ENCODE measurements at regions not wholly inside any gene's neighbourhood (a gene's known extent, or its start where the extent isn't known, plus 50 kb on each side); places are given as distances from the start of the nearest gene placed in this dataset.

DNA sequence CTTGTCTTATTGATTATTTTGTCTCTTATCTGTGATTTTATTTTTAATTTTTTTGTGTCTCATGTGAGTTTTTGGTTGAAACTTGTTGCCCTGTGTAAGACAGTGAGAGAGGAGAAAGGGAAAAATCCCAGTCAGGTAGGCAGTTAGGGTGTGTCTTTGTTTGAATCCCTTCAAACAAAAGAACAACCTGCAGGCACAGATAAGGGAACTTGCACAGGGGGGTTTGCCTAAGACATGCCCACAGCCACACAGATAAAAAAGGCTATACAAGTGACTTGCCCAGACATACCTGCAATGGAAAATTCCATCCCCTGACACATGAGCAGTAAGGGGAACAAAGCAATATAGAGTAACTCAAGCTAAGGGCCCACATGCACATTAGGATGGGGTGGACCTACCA, 127.8 kb upstream of the PLET1 start:
- Mint-ChIP-seq H3K9me3 (peaks cover 34% of the 10 kb centered on the region), H3K27me3 (ENCODE audit: low read depth) (peaks cover 14% of the 10 kb centered on the region), H3K4me3 (no peak overlapping the region), H3K27ac (no peak overlapping the region), H3K4me1 (no peaks in the 10 kb centered on the region), H3K36me3 (peaks cover 3% of the 10 kb centered on the region)
- TF ChIP-seq, protein P1, sequence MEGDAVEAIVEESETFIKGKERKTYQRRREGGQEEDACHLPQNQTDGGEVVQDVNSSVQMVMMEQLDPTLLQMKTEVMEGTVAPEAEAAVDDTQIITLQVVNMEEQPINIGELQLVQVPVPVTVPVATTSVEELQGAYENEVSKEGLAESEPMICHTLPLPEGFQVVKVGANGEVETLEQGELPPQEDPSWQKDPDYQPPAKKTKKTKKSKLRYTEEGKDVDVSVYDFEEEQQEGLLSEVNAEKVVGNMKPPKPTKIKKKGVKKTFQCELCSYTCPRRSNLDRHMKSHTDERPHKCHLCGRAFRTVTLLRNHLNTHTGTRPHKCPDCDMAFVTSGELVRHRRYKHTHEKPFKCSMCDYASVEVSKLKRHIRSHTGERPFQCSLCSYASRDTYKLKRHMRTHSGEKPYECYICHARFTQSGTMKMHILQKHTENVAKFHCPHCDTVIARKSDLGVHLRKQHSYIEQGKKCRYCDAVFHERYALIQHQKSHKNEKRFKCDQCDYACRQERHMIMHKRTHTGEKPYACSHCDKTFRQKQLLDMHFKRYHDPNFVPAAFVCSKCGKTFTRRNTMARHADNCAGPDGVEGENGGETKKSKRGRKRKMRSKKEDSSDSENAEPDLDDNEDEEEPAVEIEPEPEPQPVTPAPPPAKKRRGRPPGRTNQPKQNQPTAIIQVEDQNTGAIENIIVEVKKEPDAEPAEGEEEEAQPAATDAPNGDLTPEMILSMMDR (IDR thresholded peaks at IDR 0.05; ENCODE audit: unreplicated experiment), result no peak
- DNase-seq (ENCODE audit: low spot score in 2 of 2, unreplicated experiment in 2 of 2), result no peak

GRCh38 chr11:112391086-112391485, 130.4 kb upstream of the PLET1 start:
- no peak overlapping the region for H3K27ac Mint-ChIP-seq
- peaks cover 14% of the 10 kb centered on the region for H3K27me3 Mint-ChIP-seq (ENCODE audit: low read depth)
- H3K36me3 Mint-ChIP-seq, result peaks cover 3% of the 10 kb centered on the region
- H3K9me3 Mint-ChIP-seq, result peaks cover 24% of the 10 kb centered on the region
- TF ChIP-seq, protein P1 (IDR thresholded peaks at IDR 0.05; ENCODE audit: unreplicated experiment), result no peak
- no peak overlapping the region for H3K4me3 Mint-ChIP-seq
- H3K4me1 Mint-ChIP-seq, result peaks cover 9% of the 10 kb centered on the region
- DNase-seq (ENCODE audit: low spot score in 2 of 2, unreplicated experiment in 2 of 2), result no peak

DNA sequence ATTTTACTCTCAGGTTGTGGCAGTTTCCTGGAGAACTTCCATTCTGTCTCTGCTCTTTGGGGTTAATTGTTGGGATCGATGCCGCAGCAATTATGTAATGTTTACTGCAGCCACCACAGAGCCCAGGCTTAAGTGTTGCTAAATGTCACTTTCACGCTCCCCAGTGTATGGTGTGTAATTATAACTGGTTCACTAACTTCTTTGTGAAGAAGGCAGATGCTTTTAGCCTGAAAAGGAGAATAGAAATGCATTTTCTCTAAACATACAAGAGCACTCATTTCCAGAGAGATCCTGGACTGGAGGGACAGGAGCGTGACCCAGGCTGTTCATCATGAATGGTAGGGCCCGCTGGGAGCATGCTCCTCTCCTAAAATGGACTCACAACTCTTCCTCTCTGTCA, 132.2 kb upstream of the PLET1 start:
- no peak overlapping the region for H3K4me3 Mint-ChIP-seq
- peaks cover 9% of the 10 kb centered on the region for H3K4me1 Mint-ChIP-seq
- H3K27me3 Mint-ChIP-seq (ENCODE audit: low read depth), result peaks cover 18% of the 10 kb centered on the region
- H3K36me3 Mint-ChIP-seq, result no peaks in the 10 kb centered on the region
- TF ChIP-seq, protein P1 (IDR thresholded peaks at IDR 0.05; ENCODE audit: unreplicated experiment), result no peak
- DNase-seq (ENCODE audit: low spot score in 2 of 2, unreplicated experiment in 2 of 2), result no peak
- peaks cover 15% of the 10 kb centered on the region for H3K9me3 Mint-ChIP-seq
- H3K27ac Mint-ChIP-seq, result no peak overlapping the region

DNA sequence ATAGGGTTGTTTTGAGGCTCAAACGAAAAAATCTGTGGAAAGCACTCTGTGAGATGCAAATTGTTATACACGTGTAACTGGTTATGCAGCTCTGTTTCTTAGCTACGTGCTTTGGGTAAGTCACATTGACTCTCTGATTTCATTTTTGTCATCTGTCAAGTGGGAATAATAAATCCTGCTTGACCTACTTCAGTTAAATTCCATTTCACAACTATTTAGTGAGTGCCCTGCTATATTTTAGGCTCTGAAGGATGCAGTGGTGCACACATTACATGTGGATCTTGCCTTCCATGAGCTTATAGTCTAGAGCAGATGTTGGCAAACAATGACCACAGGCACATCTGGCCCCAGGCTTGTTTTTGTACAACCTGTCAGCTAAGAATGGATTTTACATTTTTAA, 133.6 kb upstream of the PLET1 start:
- no peak for DNase-seq (ENCODE audit: low spot score in 2 of 2, unreplicated experiment in 2 of 2)
- Mint-ChIP-seq H3K36me3 (no peaks in the 10 kb centered on the region), H3K27me3 (ENCODE audit: low read depth) (peaks cover 24% of the 10 kb centered on the region), H3K4me3 (no peak overlapping the region), H3K4me1 (peaks cover 9% of the 10 kb centered on the region), H3K9me3 (peaks cover 3% of the 10 kb centered on the region), H3K27ac (no peak overlapping the region)
- TF ChIP-seq, protein P1 (IDR thresholded peaks at IDR 0.05; ENCODE audit: unreplicated experiment), result no peak

- TF ChIP-seq, protein P1 (IDR thresholded peaks at IDR 0.05; ENCODE audit: unreplicated experiment), result no peak
- no peak for DNase-seq (ENCODE audit: low spot score in 2 of 2, unreplicated experiment in 2 of 2)
- no peak overlapping the region for H3K4me3 Mint-ChIP-seq
- H3K9me3 Mint-ChIP-seq, result no peaks in the 10 kb centered on the region
- H3K27me3 Mint-ChIP-seq (ENCODE audit: low read depth), result peaks cover 29% of the 10 kb centered on the region
- H3K36me3 Mint-ChIP-seq, result no peaks in the 10 kb centered on the region
- H3K4me1 Mint-ChIP-seq, result peaks cover 9% of the 10 kb centered on the region
- no peak overlapping the region for H3K27ac Mint-ChIP-seq
Measured at GRCh38 chr11:112396076-112396475, 135.4 kb upstream of the PLET1 start.

All from mesothelial cell of epicardium (in vitro differentiated cells).